Heart right ventricle (tissue), 16 donors: ENCODE measurements at regions not wholly inside any gene's neighbourhood (a gene's known extent, or its start where the extent isn't known, plus 50 kb on each side); places are given as distances from the start of the nearest gene placed in this dataset.

Experiments used
- ATAC-seq, 8 donors: fragments of 200-7000 bp; cut with Tn5 transposase; one replicate each; pipeline ENCODE4 v1.9.1; 2020; ENCODE audit warnings: mild to moderate bottlenecking in 8 of 8, moderate library complexity in 8 of 8, moderate number of reproducible peaks in 1 of 8
- DNase-seq, 2 donors: peaks; one replicate each; pipeline ENCODE4 v3.0.0-alpha.2; 2020
- H3K27ac ChIP-seq, 10 donors: fragments of 200-600 bp; sonication (generic) in 2 of 10; one replicate each; pipeline versions ENCODE4 v1.5.0 to v1.8.0; 2020 to 2022; ENCODE audit warnings: mild to moderate bottlenecking in 3 of 10
- H3K27me3 ChIP-seq, 7 donors: fragments of 200-600 bp; one replicate each; pipeline ENCODE4 v1.8.0; 2021 to 2022; ENCODE audit warnings: mild to moderate bottlenecking in 2 of 7
- H3K36me3 ChIP-seq, 9 donors: fragments of 200-600 bp; sonication (generic) in 1 of 9; one replicate each; pipeline versions ENCODE4 v1.5.0 to v1.8.0; 2020 to 2022; ENCODE audit warnings: mild to moderate bottlenecking in 2 of 9
- H3K4me1 ChIP-seq, 9 donors: fragments of 200-600 bp; sonication (generic) in 1 of 9; one replicate each; pipeline versions ENCODE4 v1.5.0 to v1.8.0; 2020 to 2022; ENCODE audit warnings: mild to moderate bottlenecking in 4 of 9
- H3K4me3 ChIP-seq, 10 donors: fragments of 200-600 bp; sonication (generic) in 2 of 10; one replicate each; pipeline versions ENCODE4 v1.5.0 to v1.8.0; 2020 to 2022; ENCODE audit warnings: mild to moderate bottlenecking in 7 of 10, moderate library complexity in 2 of 10
- H3K9me3 ChIP-seq, 11 donors: fragments of 200-600 bp in 10 of 11; sonication (generic) in 2 of 11; one replicate each; pipeline versions ENCODE4 v1.5.0 to v1.8.0; 2013 to 2022; ENCODE audit warnings: mild to moderate bottlenecking in 2 of 11, control low read depth in 1 of 11, moderate library complexity in 1 of 11
- CTCF ChIP-seq, 9 donors: fragments of 200-600 bp; sonication (generic) in 2 of 9; IDR thresholded peaks; one replicate each; pipeline versions ENCODE4 v1.5.0 to v1.8.0; 2021 to 2022; ENCODE audit warnings: antibody characterized with exemption in 9 of 9, mild to moderate bottlenecking in 5 of 9, moderate library complexity in 1 of 9
- WGBS, 2 donors: extraction: QIAGEN DNeasy Blood & Tissue Kit; methylation state at CpG; one replicate each; pipeline ENCODE4 v1.1.7; 2013; ENCODE audit warnings: inconsistent platforms in 1 of 2; 5-methylcytosine and 5-hydroxymethylcytosine counted together
- intact Hi-C, 10 donors: fragments of 100-400 bp; cut with DNase I; formaldehyde crosslinking; loops; one replicate each; pipeline versions ENCODE4 v1.11.1 to v1.14.2; 2022
- donor health status: Arrhythmogenic right ventricular cardiomyopathy.
- donor health status: ischemic (EF 13 %, LVEDD 7.1; RV severe dilation, severe dysfunction).
- donor health status: healthy with polysubstance abuse.
- donor health status: DM: no; HTN: yes; CAD: no.
- donor health status: DM: no; HTN: no; CAD: no.
- donor health status: ischemic (EF 25% LVEDD 6.9; RV normal size, moderate dysfunction).
- donor health status: ischemic (EF 25% LVEDD 5.7; RV mildly dilated, moderate dysfunction).
- donor health status: healthy.
- donor health status: DM: yes; HTN: yes; CAD: no.
- donor health status: Ischemic cardiomyopathy.
- donor health status: ischemic (EF 35%, LVEDD 5.7; RV mildly dilated, moderate dysfunction).
- donor health status: nonischemic (EF 11% LVEDD 7.7; RV severe dilation, severe dysfunction).
- donor health status: DM: yes; HTN: yes; CAD: no.
- donor health status: PGD.
- donor health status: ischemic (EF 29% LVEDD 5.4; RV normal size, mild dysfunction).
- donor health status: nonischemic (EF 23%, LVEDD 6.1; RV moderate dilation, normal function).

GRCh38 chr5:129361441-129362025 lies 98.6 kb upstream of the ADAMTS19 start:
- H3K36me3 ChIP-seq = no peaks in the 10 kb centered on the region
- H3K4me1 ChIP-seq = no peaks in the 10 kb centered on the region
- no peak for DNase-seq
- no peak overlapping the region for H3K4me3 ChIP-seq
- no peak for ATAC-seq
- peak in 3 of 9 donors; percentile 12 to 24 (median 21) for TF ChIP-seq CTCF (IDR thresholded peaks at IDR 0.05)
- no peaks in the 10 kb centered on the region for H3K27me3 ChIP-seq
- intact Hi-C loops = no loop called here
- H3K27ac ChIP-seq = no peak overlapping the region
- H3K9me3 ChIP-seq = peaks cover 0 to 18% (median 8%) of the 10 kb centered on the region in 11 donors
- WGBS, 2 donors = 62 to 66% methylated on average over 1 of the region's 1 CpG

- no peak for ATAC-seq
- H3K9me3 ChIP-seq = peaks cover 0 to 20% (median 8%) of the 10 kb centered on the region in 11 donors
- no peak for TF ChIP-seq CTCF (IDR thresholded peaks at IDR 0.05)
- no peaks in the 10 kb centered on the region for H3K4me1 ChIP-seq
- H3K27ac ChIP-seq = no peak overlapping the region
- no peak for DNase-seq
- H3K36me3 ChIP-seq = no peaks in the 10 kb centered on the region
- intact Hi-C loops = no loop called here
- H3K4me3 ChIP-seq = no peak overlapping the region
- no peaks in the 10 kb centered on the region for H3K27me3 ChIP-seq
These were observed 97.6 kb upstream of the ADAMTS19 start for GRCh38 chr5:129362456-129362855.

- intact Hi-C loops = no loop called here
- ATAC-seq = no peak
- H3K27ac ChIP-seq = no peak overlapping the region
- DNase-seq = no peak
- peaks cover 0 to 20% (median 8%) of the 10 kb centered on the region in 11 donors for H3K9me3 ChIP-seq
- no peaks in the 10 kb centered on the region for H3K27me3 ChIP-seq
- no peak overlapping the region for H3K4me3 ChIP-seq
- no peaks in the 10 kb centered on the region for H3K4me1 ChIP-seq
- no peaks in the 10 kb centered on the region for H3K36me3 ChIP-seq
- TF ChIP-seq CTCF (IDR thresholded peaks at IDR 0.05) = no peak
These were observed 96.1 kb upstream of the ADAMTS19 start for GRCh38 chr5:129363991-129364390.

- H3K27ac ChIP-seq = no peak overlapping the region
These were observed 92.2 kb upstream of the ADAMTS19 start for GRCh38 chr5:129367883-129368282.

More at GRCh38 chr5:129367883-129368282, 92.2 kb upstream of the ADAMTS19 start:
- DNase-seq (no peak), ATAC-seq (no peak)
- no peak for TF ChIP-seq CTCF (IDR thresholded peaks at IDR 0.05)
- WGBS, 2 donors = 37 to 40% methylated on average over 1 of the region's 1 CpG
- no peaks in the 10 kb centered on the region for H3K27me3 ChIP-seq
- H3K4me1 ChIP-seq = no peaks in the 10 kb centered on the region
- no peak overlapping the region for H3K4me3 ChIP-seq
- intact Hi-C loops = no loop called here
- H3K9me3 ChIP-seq = peaks cover 0 to 20% (median 8%) of the 10 kb centered on the region in 11 donors
- no peaks in the 10 kb centered on the region for H3K36me3 ChIP-seq
